ENCODE measurements at regions not wholly inside any gene's neighbourhood (a gene's known extent, or its start where the extent isn't known, plus 50 kb on each side); places are given as distances from the start of the nearest gene placed in this dataset. TPM values are rescaled to one million over a fixed set of nuclear protein-coding genes. Genes with fewer than 3 reads are reported as not detected.

DNA sequence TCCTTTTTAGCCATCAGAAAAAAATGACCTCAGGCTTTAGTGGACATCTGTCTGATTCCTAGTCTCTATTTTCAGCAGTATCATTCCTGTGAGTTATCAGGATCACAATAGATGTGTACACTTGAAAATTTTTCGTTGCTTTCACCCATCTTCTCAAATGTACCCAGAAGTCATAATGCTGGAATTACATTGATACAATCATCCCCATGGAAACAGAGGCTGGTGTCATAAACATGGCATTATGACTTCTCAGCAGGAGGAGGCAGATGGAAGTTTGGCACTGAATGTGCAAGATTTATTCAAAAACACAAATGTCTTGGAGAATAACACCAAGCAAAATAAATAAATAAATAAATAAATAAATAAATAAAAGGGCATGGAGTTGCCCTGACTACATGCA lies 292.5 kb downstream of the PHKB start:
- Histone ChIP-seq H3K79me2 (ENCODE audit: insufficient read depth) (no peaks in the 10 kb centered on the region), H3K9ac (no peak overlapping the region), H3K27ac (no peak overlapping the region), H2AFZ (no peak overlapping the region), H3K27me3 (replicated peaks; ENCODE audit: insufficient read depth) (no peaks in the 10 kb centered on the region), H3K4me1 (ENCODE audit: insufficient read depth) (no peaks in the 10 kb centered on the region), H3K36me3 (ENCODE audit: low read depth) (no peaks in the 10 kb centered on the region), H4K20me1 (ENCODE audit: insufficient read depth) (no peaks in the 10 kb centered on the region), H3K4me2 (ENCODE audit: unreplicated experiment) (no peak overlapping the region), H3K4me3 (no peak overlapping the region), H3K9me3 (ENCODE audit: low read depth) (no peaks in the 10 kb centered on the region), H3K9me2 (ENCODE audit: insufficient read depth) (no peaks in the 10 kb centered on the region), H3F3A (ENCODE audit: insufficient read depth) (no peaks in the 10 kb centered on the region)
- DNase-seq = no peak
- in situ Hi-C loops (cut with MboI) = no loop called here
- WGBS, 2 experiments (ENCODE audit: low coverage in 1 of 2, low lambda C conversion rate in 2 of 2, missing lambda C conversion rate in 2 of 2) = 17 to 22% methylated on average over 1 of the region's 1 CpG
- TF ChIP-seq EZH2 (IDR thresholded peaks at IDR 0.05; ENCODE audit: insufficient read depth, poor library complexity, severe bottlenecking) (no peak), EZH2phosphoT487 (IDR thresholded peaks at IDR 0.05; ENCODE audit: insufficient read depth, low read depth) (no peak)

Small RNAs in the stretch of these regions (small RNA-seq; reads per million reads assigned to genes)
- gene AC141846.1 (ENCODE audit: low read depth, low replicate concordance) = not detected
